ENCODE measurements at regions not wholly inside any gene's neighbourhood (a gene's known extent, or its start where the extent isn't known, plus 50 kb on each side); places are given as distances from the start of the nearest gene placed in this dataset.
"Not testable (repeated sequence)": the region's sequence is repeated elsewhere in the genome, so short reads cannot be mapped to it uniquely, and the experiment has no call there.

GRCh38 chr19:21626091-21626490 lies 120.7 kb downstream of the ZNF429 start:
- H3K4me1 ChIP-seq (replicated peaks): no peaks in the 10 kb centered on the region

DNA sequence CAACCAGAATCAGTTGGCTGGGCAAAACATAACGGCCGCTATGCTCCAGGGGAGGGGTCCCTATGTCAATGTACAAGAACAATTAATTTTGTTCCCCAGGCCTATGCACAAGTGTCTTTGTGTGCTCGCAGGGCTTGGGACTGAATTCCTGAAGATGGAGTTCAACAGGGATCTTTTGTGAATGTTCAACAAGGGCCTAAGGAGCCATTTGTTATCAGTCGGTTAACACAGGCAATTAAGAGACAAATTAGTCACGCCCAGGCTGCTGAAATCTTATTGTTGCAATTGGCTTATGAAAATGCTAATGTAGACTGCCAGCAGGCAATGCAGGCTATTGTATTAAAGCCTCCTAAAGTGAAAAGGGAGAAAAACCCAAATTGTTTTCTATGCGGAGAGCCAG lies 117.5 kb downstream of the ZNF429 start:
- no peaks in the 10 kb centered on the region for H3K9me3 ChIP-seq
- DNase-seq (ENCODE audit: low spot score): no peak
- TF ChIP-seq POLR2AphosphoS5 (IDR thresholded peaks at IDR 0.05) (no peak), POLR2A (IDR thresholded peaks at IDR 0.05) (no peak)
- TF ChIP-seq, protein P1, sequence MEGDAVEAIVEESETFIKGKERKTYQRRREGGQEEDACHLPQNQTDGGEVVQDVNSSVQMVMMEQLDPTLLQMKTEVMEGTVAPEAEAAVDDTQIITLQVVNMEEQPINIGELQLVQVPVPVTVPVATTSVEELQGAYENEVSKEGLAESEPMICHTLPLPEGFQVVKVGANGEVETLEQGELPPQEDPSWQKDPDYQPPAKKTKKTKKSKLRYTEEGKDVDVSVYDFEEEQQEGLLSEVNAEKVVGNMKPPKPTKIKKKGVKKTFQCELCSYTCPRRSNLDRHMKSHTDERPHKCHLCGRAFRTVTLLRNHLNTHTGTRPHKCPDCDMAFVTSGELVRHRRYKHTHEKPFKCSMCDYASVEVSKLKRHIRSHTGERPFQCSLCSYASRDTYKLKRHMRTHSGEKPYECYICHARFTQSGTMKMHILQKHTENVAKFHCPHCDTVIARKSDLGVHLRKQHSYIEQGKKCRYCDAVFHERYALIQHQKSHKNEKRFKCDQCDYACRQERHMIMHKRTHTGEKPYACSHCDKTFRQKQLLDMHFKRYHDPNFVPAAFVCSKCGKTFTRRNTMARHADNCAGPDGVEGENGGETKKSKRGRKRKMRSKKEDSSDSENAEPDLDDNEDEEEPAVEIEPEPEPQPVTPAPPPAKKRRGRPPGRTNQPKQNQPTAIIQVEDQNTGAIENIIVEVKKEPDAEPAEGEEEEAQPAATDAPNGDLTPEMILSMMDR (IDR thresholded peaks at IDR 0.05): no peak
- no peaks in the 10 kb centered on the region for H3K4me1 ChIP-seq (replicated peaks)
- no peak overlapping the region for H3K4me3 ChIP-seq
- no peaks in the 10 kb centered on the region for H3K27me3 ChIP-seq (replicated peaks; ENCODE audit: insufficient read depth)
- intact Hi-C loops (cut with DNase I): no loop called here
- no peaks in the 10 kb centered on the region for H3K36me3 ChIP-seq
- WGBS: 51% methylated on average over 6 of the region's 6 CpGs
- no peak overlapping the region for H3K27ac ChIP-seq

More at GRCh38 chr19:21626091-21626490, 120.7 kb downstream of the ZNF429 start:
- Histone ChIP-seq H3K9me3 (no peaks in the 10 kb centered on the region), H3K27me3 (replicated peaks; ENCODE audit: insufficient read depth) (no peaks in the 10 kb centered on the region), H3K27ac (no peak overlapping the region), H3K36me3 (no peaks in the 10 kb centered on the region), H3K4me3 (no peak overlapping the region)
- WGBS: 41% methylated on average over 1 of the region's 1 CpG
- intact Hi-C loops (cut with DNase I): no loop called here
- TF ChIP-seq POLR2A (IDR thresholded peaks at IDR 0.05) (no peak), POLR2AphosphoS5 (IDR thresholded peaks at IDR 0.05) (no peak)
- TF ChIP-seq, protein P1 (IDR thresholded peaks at IDR 0.05): no peak
- no peak for DNase-seq (ENCODE audit: low spot score)

- DNase-seq (ENCODE audit: low spot score): no peak
- no peaks in the 10 kb centered on the region for H3K36me3 ChIP-seq
- intact Hi-C loops (cut with DNase I): no loop called here
- H3K4me1 ChIP-seq (replicated peaks): no peaks in the 10 kb centered on the region
- H3K9me3 ChIP-seq: no peaks in the 10 kb centered on the region
- H3K27me3 ChIP-seq (replicated peaks; ENCODE audit: insufficient read depth): no peaks in the 10 kb centered on the region
- 81% methylated on average over 6 of the region's 6 CpGs for WGBS
- no peak overlapping the region for H3K4me3 ChIP-seq
- TF ChIP-seq, protein P1 (IDR thresholded peaks at IDR 0.05): no peak
- no peak for TF ChIP-seq POLR2A (IDR thresholded peaks at IDR 0.05)
- TF ChIP-seq POLR2AphosphoS5 (IDR thresholded peaks at IDR 0.05): no peak
- no peak overlapping the region for H3K27ac ChIP-seq
Observed at GRCh38 chr19:21621671-21622070, 116.3 kb downstream of the ZNF429 start.

DNA sequence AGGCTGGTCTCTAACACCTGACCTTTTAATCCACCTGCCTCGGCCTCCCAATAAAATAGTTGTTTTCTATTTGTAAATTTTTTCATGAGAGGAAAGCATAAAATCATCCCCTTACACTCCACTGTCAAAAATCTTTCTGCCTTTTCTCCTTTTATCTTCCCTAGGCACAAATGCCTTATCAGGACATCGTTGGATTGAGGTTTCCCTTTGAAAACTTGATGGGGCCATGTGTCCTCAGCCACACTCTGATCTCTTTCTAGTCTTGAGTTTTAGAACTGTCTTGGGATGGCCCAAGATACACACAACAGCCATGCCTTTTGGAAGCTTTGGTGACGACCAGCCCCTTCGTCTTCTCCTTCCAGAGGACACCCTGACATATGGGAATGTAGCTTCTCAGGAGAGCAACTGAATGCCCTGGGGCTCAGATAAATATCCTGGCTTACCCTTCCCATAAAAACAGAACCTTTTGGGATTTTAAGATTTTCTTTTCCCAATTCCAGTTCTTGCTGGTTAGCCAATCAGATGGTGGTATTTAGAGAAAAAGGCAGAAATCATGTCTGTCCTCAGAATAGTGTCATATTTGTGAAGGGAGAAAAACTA lies 112.4 kb downstream of the ZNF429 start:
- Histone ChIP-seq H3K36me3 (no peaks in the 10 kb centered on the region), H3K9me3 (no peaks in the 10 kb centered on the region), H3K4me3 (no peak overlapping the region), H3K27ac (no peak overlapping the region), H3K27me3 (replicated peaks; ENCODE audit: insufficient read depth) (no peaks in the 10 kb centered on the region), H3K4me1 (replicated peaks) (no peaks in the 10 kb centered on the region)
- TF ChIP-seq, protein P1 (IDR thresholded peaks at IDR 0.05): no peak
- TF ChIP-seq POLR2A (IDR thresholded peaks at IDR 0.05) (no peak), POLR2AphosphoS5 (IDR thresholded peaks at IDR 0.05) (no peak)
- no peak for DNase-seq (ENCODE audit: low spot score)
- 63% methylated on average over 4 of the region's 4 CpGs for WGBS
- intact Hi-C loops (cut with DNase I): no loop called here

- H3K4me3 ChIP-seq; H3K27me3 ChIP-seq (replicated peaks; ENCODE audit: insufficient read depth); H3K9me3 ChIP-seq; intact Hi-C loops (cut with DNase I); H3K4me1 ChIP-seq (replicated peaks); DNase-seq (ENCODE audit: low spot score); H3K36me3 ChIP-seq; H3K27ac ChIP-seq: not testable (repeated sequence)
- WGBS: 94% methylated on average over 19 of the region's 19 CpGs
Observed at GRCh38 chr19:21614776-21615175, 109.4 kb downstream of the ZNF429 start.

DNA sequence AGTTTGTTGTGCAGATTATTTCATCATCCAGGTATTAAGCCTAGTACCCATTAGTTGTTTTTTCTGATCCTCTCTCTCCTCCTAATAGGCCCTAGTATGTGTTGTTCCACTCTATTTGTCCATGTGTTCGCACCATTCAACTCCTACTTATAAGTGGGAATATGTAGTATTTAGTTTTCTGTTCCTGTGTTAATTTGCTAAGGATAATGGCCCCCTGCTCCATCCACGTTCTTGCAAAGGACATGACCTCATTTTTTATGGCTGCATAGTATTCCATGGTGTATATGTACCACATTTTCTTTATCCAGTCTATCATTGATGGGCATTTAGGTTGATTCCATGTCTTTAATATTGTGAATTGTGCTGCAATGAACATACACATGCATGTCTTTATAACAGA lies 107.8 kb downstream of the ZNF429 start:
- H3K4me1 ChIP-seq (replicated peaks); H3K27ac ChIP-seq; H3K27me3 ChIP-seq (replicated peaks; ENCODE audit: insufficient read depth); H3K36me3 ChIP-seq; H3K9me3 ChIP-seq; intact Hi-C loops (cut with DNase I); DNase-seq (ENCODE audit: low spot score); H3K4me3 ChIP-seq: not testable (repeated sequence)
- 85% methylated on average over 2 of the region's 2 CpGs for WGBS
